ENCODE measurements at regions not wholly inside any gene's neighbourhood (a gene's known extent, or its start where the extent isn't known, plus 50 kb on each side); places are given as distances from the start of the nearest gene placed in this dataset.

- Mint-ChIP-seq H3K27ac (ENCODE audit: unreplicated experiment) (no peak overlapping the region), H3K9me3 (ENCODE audit: unreplicated experiment) (no peaks in the 10 kb centered on the region), H3K27me3 (ENCODE audit: unreplicated experiment) (no peaks in the 10 kb centered on the region), H3K36me3 (ENCODE audit: unreplicated experiment) (no peaks in the 10 kb centered on the region), H3K4me1 (ENCODE audit: low read depth, unreplicated experiment) (peaks cover 6% of the 10 kb centered on the region), H3K4me3 (ENCODE audit: unreplicated experiment) (no peak overlapping the region)
- TF ChIP-seq CTCF (IDR thresholded peaks at IDR 0.05; ENCODE audit: partially characterized antibody, unreplicated experiment): no peak
- no peak for DNase-seq
These were observed 228.3 kb upstream of the ZBTB20 start for GRCh38 chr3:115375362-115375761.

DNA sequence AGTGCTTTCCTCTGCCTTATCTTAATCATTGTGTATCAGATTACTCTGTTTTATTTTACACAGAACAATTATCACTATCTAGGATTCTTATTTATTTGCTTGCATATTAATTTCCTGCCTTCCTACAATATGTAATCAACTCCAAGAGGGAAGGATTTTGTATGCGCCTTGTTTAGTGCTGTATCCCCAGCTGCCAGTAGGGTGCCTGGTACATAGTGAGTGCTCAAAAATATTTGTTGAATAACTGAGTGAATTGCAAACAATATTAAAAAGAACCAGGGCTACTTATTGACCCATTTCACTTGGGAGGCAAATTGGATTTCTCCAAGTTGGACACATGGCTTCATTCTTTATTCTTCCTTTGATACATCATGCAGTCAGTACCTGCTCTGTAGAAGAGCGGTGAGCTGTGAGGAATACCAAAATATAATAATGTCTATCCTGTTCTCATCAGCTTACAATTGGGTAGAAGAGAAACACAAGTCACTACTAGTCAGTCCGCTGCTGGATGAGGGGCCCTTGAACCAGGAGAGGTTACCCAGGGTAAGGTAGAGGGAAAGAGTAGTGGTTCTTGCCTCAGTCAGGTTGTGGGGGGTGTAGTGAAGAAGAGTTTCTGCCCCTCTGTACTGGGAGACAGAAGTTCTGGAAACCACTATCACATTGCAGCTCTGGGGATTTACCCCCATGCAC lies 233.9 kb upstream of the ZBTB20 start:
- H3K4me3 Mint-ChIP-seq (ENCODE audit: unreplicated experiment): no peak overlapping the region
- H3K9me3 Mint-ChIP-seq (ENCODE audit: unreplicated experiment): peaks cover 3% of the 10 kb centered on the region

DNA sequence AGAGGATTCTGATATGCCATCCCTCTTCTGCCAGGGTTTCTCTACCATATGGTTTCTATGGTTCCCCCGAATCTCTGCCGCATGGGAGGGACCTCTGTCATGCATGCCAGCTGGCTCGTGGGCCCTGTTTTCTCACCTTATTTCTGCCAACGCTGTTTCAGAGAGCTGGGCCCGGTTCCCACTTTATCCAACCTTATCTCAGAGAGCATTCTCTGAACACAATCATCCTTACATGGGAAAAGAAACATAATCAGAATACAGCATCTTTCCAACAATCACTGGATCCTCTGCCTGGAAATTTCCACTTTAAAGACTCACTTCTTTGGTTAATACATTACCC lies 234.5 kb upstream of the ZBTB20 start:
- no peak overlapping the region for H3K27ac Mint-ChIP-seq (ENCODE audit: unreplicated experiment)
- H3K36me3 Mint-ChIP-seq (ENCODE audit: unreplicated experiment): no peaks in the 10 kb centered on the region
- H3K4me3 Mint-ChIP-seq (ENCODE audit: unreplicated experiment): no peak overlapping the region
- H3K4me1 Mint-ChIP-seq (ENCODE audit: low read depth, unreplicated experiment): peaks cover 11% of the 10 kb centered on the region
- H3K9me3 Mint-ChIP-seq (ENCODE audit: unreplicated experiment): peaks cover 3% of the 10 kb centered on the region
- DNase-seq: no peak
- H3K27me3 Mint-ChIP-seq (ENCODE audit: unreplicated experiment): peaks cover 2% of the 10 kb centered on the region
- no peak for TF ChIP-seq CTCF (IDR thresholded peaks at IDR 0.05; ENCODE audit: partially characterized antibody, unreplicated experiment)

More for the DNA sequence above, 233.9 kb upstream of the ZBTB20 start:
- Mint-ChIP-seq H3K27ac (ENCODE audit: unreplicated experiment) (no peak overlapping the region), H3K36me3 (ENCODE audit: unreplicated experiment) (no peaks in the 10 kb centered on the region), H3K4me1 (ENCODE audit: low read depth, unreplicated experiment) (peaks cover 9% of the 10 kb centered on the region), H3K27me3 (ENCODE audit: unreplicated experiment) (peaks cover 2% of the 10 kb centered on the region)
- no peak for DNase-seq
- TF ChIP-seq CTCF (IDR thresholded peaks at IDR 0.05; ENCODE audit: partially characterized antibody, unreplicated experiment): no peak

DNA sequence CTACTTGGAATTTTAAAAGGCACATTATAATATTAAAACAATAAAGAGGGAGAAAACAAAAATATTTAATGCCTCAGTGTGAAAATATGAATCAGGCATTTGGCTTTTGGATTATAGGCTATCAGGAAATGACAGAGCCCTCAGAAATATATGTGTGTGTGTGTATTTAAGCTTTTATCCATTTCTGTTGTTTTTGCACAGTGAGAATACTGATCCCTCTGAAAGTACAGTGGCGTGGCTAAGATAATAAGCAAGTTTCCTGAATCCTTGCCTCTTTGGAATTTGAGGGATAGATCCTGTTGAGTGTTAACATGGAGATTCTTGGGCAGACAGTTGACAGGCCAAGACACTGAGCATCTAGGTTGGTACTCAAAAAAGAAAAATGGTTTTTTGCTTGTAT lies 234.8 kb upstream of the ZBTB20 start:
- H3K9me3 Mint-ChIP-seq (ENCODE audit: unreplicated experiment): peaks cover 3% of the 10 kb centered on the region

More for the DNA sequence above, 234.8 kb upstream of the ZBTB20 start:
- no peaks in the 10 kb centered on the region for H3K36me3 Mint-ChIP-seq (ENCODE audit: unreplicated experiment)
- H3K27ac Mint-ChIP-seq (ENCODE audit: unreplicated experiment): no peak overlapping the region
- peaks cover 2% of the 10 kb centered on the region for H3K27me3 Mint-ChIP-seq (ENCODE audit: unreplicated experiment)
- DNase-seq: no peak
- H3K4me1 Mint-ChIP-seq (ENCODE audit: low read depth, unreplicated experiment): peaks cover 11% of the 10 kb centered on the region
- no peak for TF ChIP-seq CTCF (IDR thresholded peaks at IDR 0.05; ENCODE audit: partially characterized antibody, unreplicated experiment)
- H3K4me3 Mint-ChIP-seq (ENCODE audit: unreplicated experiment): no peak overlapping the region
